ENCODE measurements at regions not wholly inside any gene's neighbourhood (a gene's known extent, or its start where the extent isn't known, plus 50 kb on each side); places are given as distances from the start of the nearest gene placed in this dataset.

DNA sequence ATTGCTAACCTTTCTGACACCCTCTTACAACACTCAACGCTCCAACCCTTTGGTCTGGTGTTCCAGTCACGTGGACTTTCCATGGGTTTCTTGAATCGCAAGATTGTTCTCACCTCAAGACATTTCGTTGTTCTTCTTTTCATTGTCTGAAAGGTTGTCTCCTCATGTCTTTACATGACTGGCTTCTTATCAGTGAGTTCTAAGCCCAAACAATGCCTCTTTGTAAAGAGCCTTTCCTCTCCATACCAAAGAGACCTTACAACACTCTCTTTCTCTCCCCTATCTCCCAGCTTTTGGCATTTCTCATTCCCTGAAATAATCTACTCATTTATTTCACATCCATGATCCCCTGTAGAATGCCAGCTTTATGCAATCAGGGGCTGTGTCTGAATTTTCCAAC, 1144.8 kb downstream of the AACS start:
- no peaks in the 10 kb centered on the region for H3F3A ChIP-seq (ENCODE audit: insufficient read depth, low read depth)
- H2AFZ ChIP-seq = no peak overlapping the region
- no peak for DNase-seq
- H3K79me2 ChIP-seq (ENCODE audit: low read depth) = no peaks in the 10 kb centered on the region
- H3K4me1 ChIP-seq (replicated peaks; ENCODE audit: insufficient read depth) = no peaks in the 10 kb centered on the region
- H3K4me2 ChIP-seq = no peak overlapping the region
- no peaks in the 10 kb centered on the region for H3K27me3 ChIP-seq (ENCODE audit: insufficient read depth, low read depth)
- H3K27ac ChIP-seq = no peak overlapping the region
- no TSS peak for BruUV-seq (replicated peaks)
- no peaks in the 10 kb centered on the region for H3K36me3 ChIP-seq (ENCODE audit: low read depth)
- H4K20me1 ChIP-seq (ENCODE audit: insufficient read depth) = no peaks in the 10 kb centered on the region
- intact Hi-C loops (cut with micrococcal nuclease; ENCODE audit: unreplicated experiment) = no loop called here
- no peaks in the 10 kb centered on the region for H3K9me2 ChIP-seq (ENCODE audit: insufficient read depth)
- no peaks in the 10 kb centered on the region for H3K9me3 ChIP-seq (ENCODE audit: insufficient read depth, low read depth)
- H3K4me3 ChIP-seq = no peak overlapping the region
- ChIA-PET POLR2A (ENCODE audit: unreplicated experiment) (no interaction called here), CTCF (no interaction called here)
- TF ChIP-seq, protein P1, sequence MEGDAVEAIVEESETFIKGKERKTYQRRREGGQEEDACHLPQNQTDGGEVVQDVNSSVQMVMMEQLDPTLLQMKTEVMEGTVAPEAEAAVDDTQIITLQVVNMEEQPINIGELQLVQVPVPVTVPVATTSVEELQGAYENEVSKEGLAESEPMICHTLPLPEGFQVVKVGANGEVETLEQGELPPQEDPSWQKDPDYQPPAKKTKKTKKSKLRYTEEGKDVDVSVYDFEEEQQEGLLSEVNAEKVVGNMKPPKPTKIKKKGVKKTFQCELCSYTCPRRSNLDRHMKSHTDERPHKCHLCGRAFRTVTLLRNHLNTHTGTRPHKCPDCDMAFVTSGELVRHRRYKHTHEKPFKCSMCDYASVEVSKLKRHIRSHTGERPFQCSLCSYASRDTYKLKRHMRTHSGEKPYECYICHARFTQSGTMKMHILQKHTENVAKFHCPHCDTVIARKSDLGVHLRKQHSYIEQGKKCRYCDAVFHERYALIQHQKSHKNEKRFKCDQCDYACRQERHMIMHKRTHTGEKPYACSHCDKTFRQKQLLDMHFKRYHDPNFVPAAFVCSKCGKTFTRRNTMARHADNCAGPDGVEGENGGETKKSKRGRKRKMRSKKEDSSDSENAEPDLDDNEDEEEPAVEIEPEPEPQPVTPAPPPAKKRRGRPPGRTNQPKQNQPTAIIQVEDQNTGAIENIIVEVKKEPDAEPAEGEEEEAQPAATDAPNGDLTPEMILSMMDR (conservative IDR thresholded peaks at IDR 0.05) = no peak
- TF ChIP-seq EZH2 (IDR thresholded peaks at IDR 0.05; ENCODE audit: low read depth) = no peak

DNA sequence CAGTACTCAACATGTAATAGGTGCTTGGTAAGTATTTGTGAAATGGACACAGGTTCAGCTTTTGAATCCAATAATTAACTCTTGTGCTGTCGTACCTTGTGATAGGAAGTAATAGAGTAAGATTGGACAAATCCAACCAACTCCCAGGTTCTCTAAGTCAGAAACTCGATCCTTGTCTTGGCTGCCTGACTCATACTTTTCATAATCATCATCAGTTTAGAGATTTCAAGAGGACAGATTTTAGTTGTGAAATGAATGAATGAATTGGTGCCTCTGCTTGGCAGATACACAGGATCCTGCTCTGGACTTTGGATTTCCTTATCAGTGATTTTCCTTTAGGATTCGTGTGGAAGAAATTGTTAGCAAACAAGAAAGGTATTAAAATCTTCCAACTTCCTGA, 1145.2 kb downstream of the AACS start:
- intact Hi-C loops (cut with micrococcal nuclease; ENCODE audit: unreplicated experiment) = no loop called here
- Histone ChIP-seq H3K4me2 (no peak overlapping the region), H3K27ac (no peak overlapping the region), H3K79me2 (ENCODE audit: low read depth) (no peaks in the 10 kb centered on the region), H3K9me2 (ENCODE audit: insufficient read depth) (no peaks in the 10 kb centered on the region), H4K20me1 (ENCODE audit: insufficient read depth) (no peaks in the 10 kb centered on the region), H3K36me3 (ENCODE audit: low read depth) (no peaks in the 10 kb centered on the region), H3K4me1 (replicated peaks; ENCODE audit: insufficient read depth) (no peaks in the 10 kb centered on the region), H3K4me3 (no peak overlapping the region), H2AFZ (no peak overlapping the region), H3F3A (ENCODE audit: insufficient read depth, low read depth) (no peaks in the 10 kb centered on the region), H3K27me3 (ENCODE audit: insufficient read depth, low read depth) (no peaks in the 10 kb centered on the region), H3K9me3 (ENCODE audit: insufficient read depth, low read depth) (no peaks in the 10 kb centered on the region)
- no TSS peak for BruUV-seq (replicated peaks)
- no peak for DNase-seq
- CTCF ChIA-PET = no interaction called here
- TF ChIP-seq EZH2 (IDR thresholded peaks at IDR 0.05; ENCODE audit: low read depth) = no peak
- TF ChIP-seq, protein P1 (conservative IDR thresholded peaks at IDR 0.05) = no peak
- POLR2A ChIA-PET (ENCODE audit: unreplicated experiment) = no interaction called here

DNA sequence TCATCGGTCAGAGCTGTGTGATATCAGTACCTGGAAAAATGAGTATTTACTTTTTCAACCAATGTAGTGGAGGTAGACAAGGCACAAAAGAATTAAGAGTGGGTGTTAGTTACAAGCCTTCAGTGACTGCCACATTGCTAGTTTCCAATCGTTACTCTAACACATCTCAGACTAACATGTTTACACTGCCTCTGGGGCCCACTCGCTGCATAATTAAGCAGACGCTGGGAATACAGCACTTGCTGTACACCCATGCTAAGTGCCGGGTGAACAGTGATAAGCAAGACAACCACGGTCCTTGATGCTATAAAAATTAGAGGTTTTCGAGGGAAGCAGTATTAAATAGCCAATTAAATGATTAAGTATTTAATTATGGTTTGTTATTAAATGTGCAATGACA, 1147.6 kb downstream of the AACS start:
- no peak overlapping the region for H3K4me3 ChIP-seq
- no peaks in the 10 kb centered on the region for H4K20me1 ChIP-seq (ENCODE audit: insufficient read depth)
- H3K79me2 ChIP-seq (ENCODE audit: low read depth) = no peaks in the 10 kb centered on the region
- no peaks in the 10 kb centered on the region for H3K9me3 ChIP-seq (ENCODE audit: insufficient read depth, low read depth)
- H3K27ac ChIP-seq = no peak overlapping the region
- no peaks in the 10 kb centered on the region for H3K36me3 ChIP-seq (ENCODE audit: low read depth)
- DNase-seq = no peak
- H3K9me2 ChIP-seq (ENCODE audit: insufficient read depth) = no peaks in the 10 kb centered on the region
- intact Hi-C loops (cut with micrococcal nuclease; ENCODE audit: unreplicated experiment) = no loop called here
- POLR2A ChIA-PET (ENCODE audit: unreplicated experiment) = no interaction called here
- H3K27me3 ChIP-seq (ENCODE audit: insufficient read depth, low read depth) = no peaks in the 10 kb centered on the region
- H3K4me2 ChIP-seq = no peak overlapping the region
- no peak overlapping the region for H2AFZ ChIP-seq
- H3K4me1 ChIP-seq (replicated peaks; ENCODE audit: insufficient read depth) = no peaks in the 10 kb centered on the region
- BruUV-seq (replicated peaks) = no TSS peak
- CTCF ChIA-PET = no interaction called here
- no peaks in the 10 kb centered on the region for H3F3A ChIP-seq (ENCODE audit: insufficient read depth, low read depth)
- TF ChIP-seq, protein P1 (conservative IDR thresholded peaks at IDR 0.05) = no peak
